HepG2 (cell line): ENCODE measurements at regions not wholly inside any gene's neighbourhood (a gene's known extent, or its start where the extent isn't known, plus 50 kb on each side); places are given as distances from the start of the nearest gene placed in this dataset.

Source experiments
- ATAC-seq: fragments of 200-7000 bp; cut with Tn5 transposase; 3 replicates; pipeline ENCODE4 v1.9.1; 2020; ENCODE audit warnings: mild to moderate bottlenecking, moderate library complexity
- BruUV-seq: library from RNA; stranded (reverse); fragments of 400-500 nt; replicated peaks from 2 replicates; lab custom pipeline; 2021; lab: Mats Ljungman, UMichigan
- CTCF ChIA-PET: fragments of 300-600 bp; formaldehyde crosslinking; extraction: SDS; loops from one replicate; lab custom pipeline; 2021; ENCODE audit warnings: low total read pairs, inconsistent platforms, low intra/inter-chr PET ratio; lab: Yijun Ruan, JAX
- POLR2A ChIA-PET: fragments of 350-600 bp; sonication (Branson Sonifier 250); formaldehyde crosslinking; loops from one replicate; lab custom pipeline; 2020; ENCODE audit warnings: antibody characterized with exemption, inconsistent platforms; lab: Yijun Ruan, JAX
- DNase-seq: peaks from one replicate; pipeline ENCODE4 v3.0.0-alpha.2; 2015; ENCODE audit warnings: low spot score
- FAIRE-seq: peaks from 3 replicates; lab custom pipeline; 2011; peaks lifted over from hg19 to GRCh38; lab: Jason Lieb, UNC
- H2AFZ ChIP-seq: one replicate; pipeline ENCODE4 v1.6.1; 2011; ENCODE audit warnings: low read length, inconsistent platforms
- H3K27ac ChIP-seq: fragments of 300-600 bp; 3 replicates; pipeline ENCODE4 v1.8.0; 2011; ENCODE audit warnings: mixed run types, mild to moderate bottlenecking, mixed read lengths, low read length, inconsistent platforms; ENCODE audit not compliant: insufficient read depth; ENCODE audit errors: extremely low read length
- H3K27me3 ChIP-seq, 2 experiments: fragments of 200-600 bp in 1 of 2; 2 replicates in 1 of 2; 3 replicates in 1 of 2; pipeline versions ENCODE4 v1.6.0 to v1.8.0; 2011; ENCODE audit warnings: low read length in 2 of 2, mild to moderate bottlenecking in 2 of 2, moderate library complexity in 2 of 2, inconsistent platforms in 1 of 2; ENCODE audit not compliant: insufficient read depth in 2 of 2, control insufficient read depth in 1 of 2
- H3K36me3 ChIP-seq, 2 experiments: fragments of 200-600 bp in 1 of 2; replicated peaks in 1 of 2; 2 replicates in 1 of 2; 3 replicates in 1 of 2; pipeline versions ENCODE4 v1.5.1 to v1.8.0; 2011; ENCODE audit warnings: low read length in 2 of 2, inconsistent platforms in 1 of 2; ENCODE audit not compliant: insufficient read depth in 2 of 2, control insufficient read depth in 1 of 2
- H3K4me1 ChIP-seq: 2 replicates; pipeline ENCODE4 v1.5.1; 2012; ENCODE audit warnings: low read length, inconsistent platforms; ENCODE audit not compliant: insufficient read depth
- H3K4me2 ChIP-seq: 2 replicates; pipeline ENCODE4 v1.6.0; 2011; ENCODE audit warnings: low read depth, low read length, inconsistent platforms
- H3K4me3 ChIP-seq, 3 experiments: fragments of 200-600 bp in 1 of 3; sonication (generic), shearing (Covaris generic) in 1 of 3; replicated peaks in 1 of 3; 2 replicates each; pipeline ENCODE4 v1.5.1; 2011 to 2016; ENCODE audit warnings: low read length in 3 of 3, inconsistent platforms in 2 of 3, low read depth in 2 of 3, mild to moderate bottlenecking in 2 of 3, control low read depth in 1 of 3, mixed read lengths in 1 of 3; ENCODE audit not compliant: insufficient read depth in 1 of 3
- H3K79me2 ChIP-seq: one replicate; pipeline ENCODE4 v1.6.1; 2011; ENCODE audit warnings: low read length, inconsistent platforms; ENCODE audit not compliant: insufficient read depth
- H3K9ac ChIP-seq: 2 replicates; pipeline ENCODE4 v1.6.0; 2011; ENCODE audit warnings: mild to moderate bottlenecking, low read depth, low read length, inconsistent platforms; ENCODE audit not compliant: insufficient read depth
- H3K9me3 ChIP-seq: 2 replicates; pipeline ENCODE4 v1.5.1; 2012; ENCODE audit warnings: mild to moderate bottlenecking, low read length
- H4K20me1 ChIP-seq: 2 replicates; pipeline ENCODE4 v1.6.0; 2011; ENCODE audit warnings: inconsistent platforms, mild to moderate bottlenecking, low read length, moderate library complexity; ENCODE audit not compliant: insufficient read depth
- HMGXB3 ChIP-seq: sonication (generic); formaldehyde crosslinking; IDR thresholded peaks from 2 replicates; pipeline ENCODE4 v1.4.0; 2020; ENCODE audit warnings: missing genetic modification reagents, borderline replicate concordance
- KAT7 ChIP-seq: IDR thresholded peaks from 2 replicates; pipeline ENCODE4 v1.6.1; 2018; ENCODE audit warnings: borderline replicate concordance, missing compliant biosample characterization
- REST ChIP-seq, 2 experiments: IDR thresholded peaks; 2 replicates each; pipeline ENCODE4 v1.6.1; 2011 to 2012; ENCODE audit warnings: low read length in 2 of 2, borderline replicate concordance in 1 of 2, low read depth in 1 of 2, mild to moderate bottlenecking in 1 of 2, moderate library complexity in 1 of 2
- RFXANK ChIP-seq: IDR thresholded peaks from 2 replicates; pipeline ENCODE4 v1.6.1; 2016
- SALL1 ChIP-seq: sonication (generic); formaldehyde crosslinking; IDR thresholded peaks from 2 replicates; pipeline ENCODE4 v1.8.0; 2022; ENCODE audit warnings: mild to moderate bottlenecking, missing genetic modification reagents
- TBX3 ChIP-seq: fragments of 450-650 bp; IDR thresholded peaks from 2 replicates; pipeline ENCODE4 v1.6.1; 2017; ENCODE audit warnings: antibody characterized with exemption, mild to moderate bottlenecking, inconsistent platforms, borderline replicate concordance
- WGBS: methylation state at CpG from one replicate; pipeline ENCODE4 v1.1.6; 2017; ENCODE audit warnings: low lambda C conversion rate; 5-methylcytosine and 5-hydroxymethylcytosine counted together
- in situ Hi-C: cut with HindIII; loops from 2 replicates; pipeline ENCODE4 v1.10.0; 2017; ENCODE audit warnings: low pct_unique_long_range_greater_than_20kb; ENCODE audit not compliant: extremely low pct_ligation_motif_present
- intact Hi-C: fragments of 100-400 bp; cut with micrococcal nuclease; formaldehyde crosslinking; loops from one replicate; pipeline ENCODE4 v1.10.0; 2022; ENCODE audit not compliant: unreplicated experiment
- TF ChIP-seq, protein P1 (sequence below): sonication (generic); formaldehyde crosslinking; IDR thresholded peaks from 2 replicates; pipeline ENCODE4 v1.5.1; 2020; ENCODE audit warnings: mild to moderate bottlenecking, missing genetic modification reagents, borderline replicate concordance
- TF ChIP-seq, protein P2 (sequence below): sonication (generic); formaldehyde crosslinking; IDR thresholded peaks from 2 replicates; pipeline ENCODE4 v1.5.0; 2020; ENCODE audit warnings: mild to moderate bottlenecking, missing genetic modification reagents

DNA sequence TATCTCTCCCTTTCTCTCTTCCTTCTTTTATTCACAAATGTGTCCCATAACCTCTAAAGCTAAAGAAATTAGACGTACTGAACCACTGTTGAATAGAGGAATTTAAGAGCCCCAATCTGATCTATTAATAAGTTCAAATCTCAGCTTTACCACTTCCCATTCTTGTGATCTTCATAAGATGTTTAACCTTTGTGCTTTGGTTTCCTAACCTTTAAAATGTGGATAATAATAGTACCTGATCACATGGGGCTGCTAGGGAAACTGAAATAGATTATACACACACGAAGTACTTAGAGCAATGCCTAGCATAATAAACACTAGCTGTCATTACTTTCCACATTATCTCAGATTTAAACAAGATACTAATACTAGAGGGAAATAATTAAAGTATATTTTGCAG is 324.3 kb upstream of the SEMA6A start:
- H3K79me2 ChIP-seq = no peaks in the 10 kb centered on the region
- no peaks in the 10 kb centered on the region for H4K20me1 ChIP-seq
- no peaks in the 10 kb centered on the region for H3K4me1 ChIP-seq
- ATAC-seq = no peak
- H3K27me3 ChIP-seq = peaks cover 0 to 3% of the 10 kb centered on the region in 2 experiments; a peak in 1 of 5 replicates
- no peak overlapping the region for H3K27ac ChIP-seq
- intact Hi-C loops (no loop called here), in situ Hi-C loops (no loop called here)
- no peaks in the 10 kb centered on the region for H3K9me3 ChIP-seq
- no peaks in the 10 kb centered on the region for H3K36me3 ChIP-seq
- no TSS peak for BruUV-seq
- no peak overlapping the region for H3K4me2 ChIP-seq
- ChIA-PET POLR2A (no interaction called here), CTCF (no interaction called here)
- no peak overlapping the region for H2AFZ ChIP-seq
- no peak overlapping the region for H3K9ac ChIP-seq
- DNase-seq = no peak
- no peak overlapping the region for H3K4me3 ChIP-seq
- FAIRE-seq = no peak
- 0% methylated on average over 2 of the region's 2 CpGs for WGBS
- TF ChIP-seq, protein P1, sequence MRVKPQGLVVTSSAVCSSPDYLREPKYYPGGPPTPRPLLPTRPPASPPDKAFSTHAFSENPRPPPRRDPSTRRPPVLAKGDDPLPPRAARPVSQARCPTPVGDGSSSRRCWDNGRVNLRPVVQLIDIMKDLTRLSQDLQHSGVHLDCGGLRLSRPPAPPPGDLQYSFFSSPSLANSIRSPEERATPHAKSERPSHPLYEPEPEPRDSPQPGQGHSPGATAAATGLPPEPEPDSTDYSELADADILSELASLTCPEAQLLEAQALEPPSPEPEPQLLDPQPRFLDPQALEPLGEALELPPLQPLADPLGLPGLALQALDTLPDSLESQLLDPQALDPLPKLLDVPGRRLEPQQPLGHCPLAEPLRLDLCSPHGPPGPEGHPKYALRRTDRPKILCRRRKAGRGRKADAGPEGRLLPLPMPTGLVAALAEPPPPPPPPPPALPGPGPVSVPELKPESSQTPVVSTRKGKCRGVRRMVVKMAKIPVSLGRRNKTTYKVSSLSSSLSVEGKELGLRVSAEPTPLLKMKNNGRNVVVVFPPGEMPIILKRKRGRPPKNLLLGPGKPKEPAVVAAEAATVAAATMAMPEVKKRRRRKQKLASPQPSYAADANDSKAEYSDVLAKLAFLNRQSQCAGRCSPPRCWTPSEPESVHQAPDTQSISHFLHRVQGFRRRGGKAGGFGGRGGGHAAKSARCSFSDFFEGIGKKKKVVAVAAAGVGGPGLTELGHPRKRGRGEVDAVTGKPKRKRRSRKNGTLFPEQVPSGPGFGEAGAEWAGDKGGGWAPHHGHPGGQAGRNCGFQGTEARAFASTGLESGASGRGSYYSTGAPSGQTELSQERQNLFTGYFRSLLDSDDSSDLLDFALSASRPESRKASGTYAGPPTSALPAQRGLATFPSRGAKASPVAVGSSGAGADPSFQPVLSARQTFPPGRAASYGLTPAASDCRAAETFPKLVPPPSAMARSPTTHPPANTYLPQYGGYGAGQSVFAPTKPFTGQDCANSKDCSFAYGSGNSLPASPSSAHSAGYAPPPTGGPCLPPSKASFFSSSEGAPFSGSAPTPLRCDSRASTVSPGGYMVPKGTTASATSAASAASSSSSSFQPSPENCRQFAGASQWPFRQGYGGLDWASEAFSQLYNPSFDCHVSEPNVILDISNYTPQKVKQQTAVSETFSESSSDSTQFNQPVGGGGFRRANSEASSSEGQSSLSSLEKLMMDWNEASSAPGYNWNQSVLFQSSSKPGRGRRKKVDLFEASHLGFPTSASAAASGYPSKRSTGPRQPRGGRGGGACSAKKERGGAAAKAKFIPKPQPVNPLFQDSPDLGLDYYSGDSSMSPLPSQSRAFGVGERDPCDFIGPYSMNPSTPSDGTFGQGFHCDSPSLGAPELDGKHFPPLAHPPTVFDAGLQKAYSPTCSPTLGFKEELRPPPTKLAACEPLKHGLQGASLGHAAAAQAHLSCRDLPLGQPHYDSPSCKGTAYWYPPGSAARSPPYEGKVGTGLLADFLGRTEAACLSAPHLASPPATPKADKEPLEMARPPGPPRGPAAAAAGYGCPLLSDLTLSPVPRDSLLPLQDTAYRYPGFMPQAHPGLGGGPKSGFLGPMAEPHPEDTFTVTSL = no peak
- no peak for TF ChIP-seq RFXANK (CRISPR knock-in tag)
- TF ChIP-seq, protein P2, sequence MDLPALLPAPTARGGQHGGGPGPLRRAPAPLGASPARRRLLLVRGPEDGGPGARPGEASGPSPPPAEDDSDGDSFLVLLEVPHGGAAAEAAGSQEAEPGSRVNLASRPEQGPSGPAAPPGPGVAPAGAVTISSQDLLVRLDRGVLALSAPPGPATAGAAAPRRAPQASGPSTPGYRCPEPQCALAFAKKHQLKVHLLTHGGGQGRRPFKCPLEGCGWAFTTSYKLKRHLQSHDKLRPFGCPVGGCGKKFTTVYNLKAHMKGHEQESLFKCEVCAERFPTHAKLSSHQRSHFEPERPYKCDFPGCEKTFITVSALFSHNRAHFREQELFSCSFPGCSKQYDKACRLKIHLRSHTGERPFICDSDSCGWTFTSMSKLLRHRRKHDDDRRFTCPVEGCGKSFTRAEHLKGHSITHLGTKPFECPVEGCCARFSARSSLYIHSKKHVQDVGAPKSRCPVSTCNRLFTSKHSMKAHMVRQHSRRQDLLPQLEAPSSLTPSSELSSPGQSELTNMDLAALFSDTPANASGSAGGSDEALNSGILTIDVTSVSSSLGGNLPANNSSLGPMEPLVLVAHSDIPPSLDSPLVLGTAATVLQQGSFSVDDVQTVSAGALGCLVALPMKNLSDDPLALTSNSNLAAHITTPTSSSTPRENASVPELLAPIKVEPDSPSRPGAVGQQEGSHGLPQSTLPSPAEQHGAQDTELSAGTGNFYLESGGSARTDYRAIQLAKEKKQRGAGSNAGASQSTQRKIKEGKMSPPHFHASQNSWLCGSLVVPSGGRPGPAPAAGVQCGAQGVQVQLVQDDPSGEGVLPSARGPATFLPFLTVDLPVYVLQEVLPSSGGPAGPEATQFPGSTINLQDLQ = no peak
- TF ChIP-seq HMGXB3 (CRISPR knock-in tag) = no peak
- TF ChIP-seq REST (IDR thresholded peaks at IDR 0.05; ENCODE audit: borderline replicate concordance in 1 of 2, low read depth in 1 of 2, low read length in 2 of 2) = no peak
- no peak for TF ChIP-seq TBX3
- no peak for TF ChIP-seq KAT7 (CRISPR knock-in tag)
- no peak for TF ChIP-seq SALL1 (CRISPR knock-in tag)
